LNCaP clone FGC (cell line): ENCODE measurements at regions not wholly inside any gene's neighbourhood (a gene's known extent, or its start where the extent isn't known, plus 50 kb on each side); places are given as distances from the start of the nearest gene placed in this dataset.
A peak's percentile ranks its signal among the peaks of the same experiment; 100 is the strongest.

Experiments used
- DNase-seq: peaks from one replicate; pipeline ENCODE4 v3.0.0-alpha.2; 2011; ENCODE audit warnings: low read depth
- H3K4me3 ChIP-seq: 2 replicates; pipeline ENCODE4 v1.5.1; 2011; ENCODE audit warnings: mild to moderate bottlenecking, low read depth, low read length, control low read depth
- CTCF ChIP-seq: IDR thresholded peaks from 2 replicates; pipeline ENCODE4 v1.5.1; 2012; ENCODE audit warnings: mild to moderate bottlenecking; ENCODE audit not compliant: control insufficient read depth, insufficient read depth; ENCODE audit errors: extremely low read depth

GRCh38 chr17:5951912-5952311 is 118.3 kb upstream of the WSCD1 start:
- no peak overlapping the region for H3K4me3 ChIP-seq
- no peak for TF ChIP-seq CTCF
- DNase-seq: no peak

DNA sequence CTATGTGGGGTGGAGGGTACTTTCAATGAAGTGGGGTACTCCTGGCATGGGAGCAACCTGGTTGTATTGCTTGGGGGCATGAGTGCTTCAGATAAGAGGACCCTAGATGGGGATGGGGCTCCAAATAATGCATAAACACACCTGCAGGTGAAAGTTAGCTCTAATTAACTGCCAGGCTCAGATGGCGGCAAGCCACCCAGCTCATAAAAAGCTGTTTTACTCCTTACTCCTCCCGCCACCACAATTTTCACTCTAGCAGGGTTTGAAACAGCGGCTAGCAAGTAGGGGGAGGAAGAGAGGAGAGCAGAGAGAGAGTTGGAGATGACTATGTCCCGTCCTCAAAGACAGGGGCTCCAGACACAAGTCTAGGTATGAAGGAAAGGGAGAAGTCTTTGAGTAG is 117.7 kb upstream of the WSCD1 start:
- no peak for DNase-seq
- H3K4me3 ChIP-seq: no peak overlapping the region
- no peak for TF ChIP-seq CTCF

DNA sequence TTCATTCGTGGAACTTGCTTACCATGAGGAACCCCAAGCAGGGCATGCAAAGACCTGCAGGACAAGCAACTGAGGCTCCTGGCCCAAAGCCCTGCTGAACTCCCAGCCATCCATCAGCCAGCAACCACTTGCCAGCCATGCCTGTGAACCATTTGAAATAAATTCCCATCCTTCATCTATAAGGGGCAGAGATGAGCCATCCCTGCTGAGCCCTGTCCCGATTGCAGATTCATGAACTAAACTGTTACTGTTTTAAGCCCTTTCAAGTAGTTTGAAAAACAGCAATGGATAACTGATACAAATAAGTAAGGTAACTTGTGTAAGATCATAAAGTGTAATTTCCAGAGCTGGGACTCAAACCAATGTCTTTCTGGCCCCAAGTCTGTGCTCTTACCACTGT is 114.4 kb upstream of the WSCD1 start:
- H3K4me3 ChIP-seq: no peak overlapping the region
- DNase-seq: no peak

DNA sequence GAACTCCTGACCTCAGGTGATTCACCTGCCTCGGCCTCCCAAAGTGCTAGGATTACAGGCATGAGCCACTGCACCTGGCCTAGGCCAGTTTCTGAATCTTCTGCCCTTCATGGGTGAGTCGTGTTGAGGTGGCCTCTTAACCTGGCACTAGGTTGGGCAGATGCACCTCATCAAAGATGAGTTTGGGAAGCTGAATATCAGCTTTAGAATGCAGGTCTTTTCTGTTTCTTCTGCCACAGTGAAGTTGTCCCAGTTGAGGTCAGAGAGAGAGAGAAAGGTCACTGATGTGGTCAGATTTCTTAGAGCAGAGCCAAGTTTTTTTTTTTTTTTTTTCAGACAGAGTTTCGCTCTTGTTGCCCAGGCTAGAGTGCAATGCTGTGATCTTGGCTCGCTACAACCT is 111.3 kb upstream of the WSCD1 start:
- TF ChIP-seq CTCF: no peak
- DNase-seq: no peak
- no peak overlapping the region for H3K4me3 ChIP-seq

More for the DNA sequence above, 114.4 kb upstream of the WSCD1 start:
- TF ChIP-seq CTCF: no peak

DNA sequence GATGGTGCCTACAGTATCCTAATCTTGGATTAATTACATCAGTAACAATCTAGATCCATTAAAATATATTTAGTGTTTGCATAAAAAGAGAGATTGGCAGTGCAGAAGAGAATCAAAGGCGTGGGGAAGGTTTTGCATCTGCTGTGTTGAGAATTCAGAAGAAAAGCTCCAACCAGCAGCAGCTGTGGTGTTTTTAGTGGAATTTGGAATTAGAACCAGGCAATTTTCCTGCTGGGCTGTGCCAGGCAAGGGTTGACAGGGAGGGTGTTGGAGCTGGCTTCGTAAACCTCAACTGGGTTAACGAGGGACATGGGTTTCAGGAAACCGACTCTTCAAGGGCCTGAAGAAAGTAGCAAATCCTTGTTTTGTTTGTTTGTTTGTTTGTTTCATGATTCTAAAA is 107.8 kb upstream of the WSCD1 start:
- no peak for TF ChIP-seq CTCF
- no peak overlapping the region for H3K4me3 ChIP-seq
- DNase-seq: no peak

GRCh38 chr17:5971969-5972368 is 98.2 kb upstream of the WSCD1 start:
- no peak for TF ChIP-seq CTCF
- no peak overlapping the region for H3K4me3 ChIP-seq
- peak; percentile 50 for DNase-seq

GRCh38 chr17:5973410-5973809 is 96.8 kb upstream of the WSCD1 start:
- no peak for DNase-seq
- no peak for TF ChIP-seq CTCF
- no peak overlapping the region for H3K4me3 ChIP-seq
